HCT116 (cell line): ENCODE measurements at regions not wholly inside any gene's neighbourhood (a gene's known extent, or its start where the extent isn't known, plus 50 kb on each side); places are given as distances from the start of the nearest gene placed in this dataset.

Experiments
- ATAC-seq: fragments of 200-7000 bp; cut with Tn5 transposase; 2 replicates; pipeline ENCODE4 v1.9.1; 2020; ENCODE audit warnings: mild to moderate bottlenecking, moderate library complexity
- BruUV-seq: library from RNA; stranded (reverse); fragments of 400-500 nt; replicated peaks from 2 replicates; lab custom pipeline; 2021; lab: Mats Ljungman, UMichigan
- CTCF ChIA-PET: fragments of 300-600 bp; sonication (Branson Sonifier 250); formaldehyde crosslinking; loops from one replicate; lab custom pipeline; 2021; ENCODE audit warnings: antibody characterized with exemption; lab: Charles Lee
- POLR2A ChIA-PET: fragments of 300-600, 350-600 bp; sonication (Branson Sonifier 250); formaldehyde crosslinking; loops from one replicate; lab custom pipeline; 2021; ENCODE audit warnings: antibody characterized with exemption; lab: Charles Lee
- RAD21 ChIA-PET, 2 experiments: fragments of 300-600 bp; sonication (Branson Sonifier 250); formaldehyde crosslinking; loops; one replicate each; lab custom pipeline; 2023; ENCODE audit warnings: low total read pairs in 2 of 2; ENCODE audit not compliant: uncharacterized antibody in 2 of 2, unreplicated experiment in 2 of 2, low non-redundant PET in 1 of 2; lab: Charles Lee
- DNase-seq: peaks from one replicate; pipeline ENCODE4 v3.0.0-alpha.2; 2010; ENCODE audit warnings: low read depth, low spot score
- H2AFZ ChIP-seq: fragments of 200-600 bp; shearing (Covaris generic), sonication (generic); 2 replicates; pipeline ENCODE4 v1.6.1; 2017; ENCODE audit warnings: low read depth, mixed run types, mixed read lengths, antibody characterized with exemption, low read length; ENCODE audit not compliant: poor library complexity, severe bottlenecking
- H3K27ac ChIP-seq: 2 replicates; pipeline ENCODE4 v1.5.1; 2012; ENCODE audit warnings: low read depth, low read length
- H3K27me3 ChIP-seq: fragments of 200-600 bp; sonication (generic); 2 replicates; pipeline ENCODE4 v1.6.1; 2016; ENCODE audit warnings: mixed run types, low read length, mixed read lengths; ENCODE audit not compliant: insufficient read depth
- H3K36me3 ChIP-seq, 2 experiments: fragments of 200-500 bp in 1 of 2; fragments of 200-600 bp in 1 of 2; sonication (Bioruptor generic) in 1 of 2; sonication (generic) in 1 of 2; 2 replicates each; pipeline versions ENCODE4 v1.5.1 to v1.6.1; 2014 to 2016; ENCODE audit warnings: low read length in 2 of 2, inconsistent platforms in 1 of 2, mixed read lengths in 1 of 2, mixed run types in 1 of 2; ENCODE audit not compliant: insufficient read depth in 2 of 2, control insufficient read depth in 1 of 2
- H3K4me1 ChIP-seq, 2 experiments: fragments of 200-600 bp in 1 of 2; sonication (generic) in 1 of 2; 2 replicates each; pipeline versions ENCODE4 v1.5.1 to v1.6.1; 2012 to 2017; ENCODE audit warnings: low read length in 2 of 2, inconsistent platforms in 1 of 2, mild to moderate bottlenecking in 1 of 2, mixed read lengths in 1 of 2, mixed run types in 1 of 2, moderate library complexity in 1 of 2; ENCODE audit not compliant: insufficient read depth in 2 of 2, control insufficient read depth in 1 of 2
- H3K4me2 ChIP-seq: fragments of 200-600 bp; sonication (generic); 2 replicates; pipeline ENCODE4 v1.6.1; 2017; ENCODE audit warnings: mixed run types, low read length, mixed read lengths
- H3K4me3 ChIP-seq, 2 experiments: fragments of 200-600 bp in 1 of 2; sonication (generic) in 1 of 2; replicated peaks in 1 of 2; 2 replicates each; pipeline ENCODE4 v1.5.1; 2011 to 2016; ENCODE audit warnings: low read length in 2 of 2, control low read depth in 1 of 2, low read depth in 1 of 2, mild to moderate bottlenecking in 1 of 2, mixed read lengths in 1 of 2, mixed run types in 1 of 2
- H3K79me2 ChIP-seq: fragments of 200-600 bp; sonication (generic); 2 replicates; pipeline ENCODE4 v1.6.1; 2017; ENCODE audit warnings: mild to moderate bottlenecking, mixed run types, low read length, moderate library complexity, mixed read lengths; ENCODE audit not compliant: insufficient read depth
- H3K9ac ChIP-seq: fragments of 200-600 bp; sonication (generic); 2 replicates; pipeline ENCODE4 v1.6.1; 2016; ENCODE audit warnings: low read length, mixed read lengths
- H3K9me2 ChIP-seq: fragments of 200-600 bp; sonication (generic), shearing (Covaris generic); 2 replicates; pipeline ENCODE4 v1.6.1; 2017; ENCODE audit warnings: mixed run types, mild to moderate bottlenecking, moderate library complexity; ENCODE audit not compliant: insufficient read depth
- H3K9me3 ChIP-seq, 2 experiments: fragments of 200-500 bp in 1 of 2; fragments of 200-600 bp in 1 of 2; sonication (Bioruptor generic) in 1 of 2; sonication (generic) in 1 of 2; 2 replicates each; pipeline ENCODE4 v1.6.1; 2014 to 2017; ENCODE audit warnings: low read length in 2 of 2, mixed read lengths in 2 of 2, inconsistent platforms in 1 of 2, low read depth in 1 of 2, mild to moderate bottlenecking in 1 of 2, mixed run types in 1 of 2, moderate library complexity in 1 of 2; ENCODE audit not compliant: control insufficient read depth in 1 of 2, insufficient read depth in 1 of 2
- H4K20me1 ChIP-seq: fragments of 200-600 bp; sonication (generic), shearing (Covaris generic); 2 replicates; pipeline ENCODE4 v1.6.1; 2017; ENCODE audit warnings: mixed run types, mild to moderate bottlenecking, moderate library complexity; ENCODE audit not compliant: insufficient read depth
- CEBPB ChIP-seq: IDR thresholded peaks from 2 replicates; pipeline ENCODE4 v1.6.1; 2012; ENCODE audit warnings: low read depth
- EGR1 ChIP-seq: IDR thresholded peaks from 2 replicates; pipeline ENCODE4 v1.6.1; 2012; ENCODE audit warnings: low read depth
- EZH2 ChIP-seq: fragments of 200-600 bp; sonication (generic); IDR thresholded peaks from 2 replicates; pipeline ENCODE4 v1.6.1; 2017; ENCODE audit warnings: antibody characterized with exemption, mixed run types
- EZH2phosphoT487 ChIP-seq: fragments of 200-600 bp; IDR thresholded peaks from 2 replicates; pipeline ENCODE4 v1.6.1; 2018; ENCODE audit warnings: antibody characterized with exemption, borderline replicate concordance
- FOSL1 ChIP-seq: IDR thresholded peaks from 2 replicates; pipeline ENCODE4 v1.6.1; 2012; ENCODE audit warnings: low read depth
- RAD21 ChIP-seq: IDR thresholded peaks from 2 replicates; pipeline ENCODE4 v1.6.1; 2012; ENCODE audit warnings: low read depth, mild to moderate bottlenecking
- SRF ChIP-seq: IDR thresholded peaks from 2 replicates; pipeline ENCODE4 v1.6.1; 2012; ENCODE audit warnings: low read depth
- TCF7L2 ChIP-seq: IDR thresholded peaks from 2 replicates; pipeline ENCODE4 v1.7.0; 2011; ENCODE audit warnings: borderline replicate concordance, inconsistent platforms; ENCODE audit not compliant: insufficient read depth, insufficient read length; ENCODE audit errors: extremely low read depth
- ZNF274 ChIP-seq: fragments of 200-500 bp; sonication (Bioruptor generic); IDR thresholded peaks from 2 replicates; pipeline ENCODE4 v1.6.1; 2014; ENCODE audit warnings: mild to moderate bottlenecking, low read depth, low read length, inconsistent platforms
- intact Hi-C: fragments of 100-400 bp; cut with micrococcal nuclease; formaldehyde crosslinking; loops from 2 replicates; pipeline ENCODE4 v1.10.0; 2022
- TF ChIP-seq, protein P1 (sequence below): IDR thresholded peaks from 2 replicates; pipeline ENCODE4 v1.6.1; 2012
- TF ChIP-seq, protein P2 (sequence below): IDR thresholded peaks from 2 replicates; pipeline ENCODE4 v1.6.1; 2012
- TF ChIP-seq, protein P3 (sequence below): IDR thresholded peaks from 2 replicates; pipeline ENCODE4 v1.6.1; 2011; ENCODE audit warnings: mild to moderate bottlenecking, low read length, moderate library complexity; ENCODE audit not compliant: insufficient replicate concordance; ENCODE audit errors: extremely low read depth
- TF ChIP-seq, protein P4 (sequence below), 3 experiments: fragments of 200-600 bp in 1 of 3; sonication (generic) in 1 of 3; IDR thresholded peaks in 2 of 3; conservative IDR thresholded peaks in 1 of 3; 2 replicates each; pipeline ENCODE4 v1.5.1; 2012 to 2017; ENCODE audit warnings: low read depth in 2 of 3, low read length in 2 of 3, antibody characterized with exemption in 1 of 3, borderline replicate concordance in 1 of 3, control low read depth in 1 of 3, mild to moderate bottlenecking in 1 of 3, mixed read lengths in 1 of 3, mixed run types in 1 of 3, moderate library complexity in 1 of 3; ENCODE audit not compliant: insufficient read depth in 1 of 3

DNA sequence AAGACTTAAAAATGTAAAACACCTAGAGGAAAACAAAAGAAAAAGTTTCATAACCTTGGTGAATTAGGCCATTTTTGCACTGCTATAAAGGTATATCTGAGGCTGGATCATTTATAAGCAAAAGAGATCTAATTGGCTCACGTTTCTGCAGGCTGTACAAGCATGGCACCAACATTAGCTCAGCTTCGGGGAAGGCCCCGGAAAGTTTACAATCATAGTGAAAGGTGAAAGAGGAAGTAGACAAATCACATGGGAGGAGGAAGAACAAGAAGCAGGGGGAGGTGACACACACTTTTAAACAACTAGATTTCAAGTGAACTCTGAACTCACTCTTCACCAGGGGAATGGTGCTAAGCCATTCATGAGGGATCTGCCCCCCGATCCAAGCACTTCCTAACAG lies 1358.5 kb upstream of the PCDH9 start:
- TF ChIP-seq CEBPB (no peak), ZNF274 (no peak), EGR1 (no peak), TCF7L2 (no peak), FOSL1 (no peak), SRF (no peak), EZH2phosphoT487 (no peak), RAD21 (no peak), EZH2 (no peak)
- TF ChIP-seq, protein P1, sequence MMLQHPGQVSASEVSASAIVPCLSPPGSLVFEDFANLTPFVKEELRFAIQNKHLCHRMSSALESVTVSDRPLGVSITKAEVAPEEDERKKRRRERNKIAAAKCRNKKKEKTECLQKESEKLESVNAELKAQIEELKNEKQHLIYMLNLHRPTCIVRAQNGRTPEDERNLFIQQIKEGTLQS, result no peak
- TF ChIP-seq, protein P2, sequence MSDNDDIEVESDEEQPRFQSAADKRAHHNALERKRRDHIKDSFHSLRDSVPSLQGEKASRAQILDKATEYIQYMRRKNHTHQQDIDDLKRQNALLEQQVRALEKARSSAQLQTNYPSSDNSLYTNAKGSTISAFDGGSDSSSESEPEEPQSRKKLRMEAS, result no peak
- TF ChIP-seq, protein P3, sequence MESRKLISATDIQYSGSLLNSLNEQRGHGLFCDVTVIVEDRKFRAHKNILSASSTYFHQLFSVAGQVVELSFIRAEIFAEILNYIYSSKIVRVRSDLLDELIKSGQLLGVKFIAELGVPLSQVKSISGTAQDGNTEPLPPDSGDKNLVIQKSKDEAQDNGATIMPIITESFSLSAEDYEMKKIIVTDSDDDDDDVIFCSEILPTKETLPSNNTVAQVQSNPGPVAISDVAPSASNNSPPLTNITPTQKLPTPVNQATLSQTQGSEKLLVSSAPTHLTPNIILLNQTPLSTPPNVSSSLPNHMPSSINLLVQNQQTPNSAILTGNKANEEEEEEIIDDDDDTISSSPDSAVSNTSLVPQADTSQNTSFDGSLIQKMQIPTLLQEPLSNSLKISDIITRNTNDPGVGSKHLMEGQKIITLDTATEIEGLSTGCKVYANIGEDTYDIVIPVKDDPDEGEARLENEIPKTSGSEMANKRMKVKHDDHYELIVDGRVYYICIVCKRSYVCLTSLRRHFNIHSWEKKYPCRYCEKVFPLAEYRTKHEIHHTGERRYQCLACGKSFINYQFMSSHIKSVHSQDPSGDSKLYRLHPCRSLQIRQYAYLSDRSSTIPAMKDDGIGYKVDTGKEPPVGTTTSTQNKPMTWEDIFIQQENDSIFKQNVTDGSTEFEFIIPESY, result no peak
- TF ChIP-seq, protein P4, sequence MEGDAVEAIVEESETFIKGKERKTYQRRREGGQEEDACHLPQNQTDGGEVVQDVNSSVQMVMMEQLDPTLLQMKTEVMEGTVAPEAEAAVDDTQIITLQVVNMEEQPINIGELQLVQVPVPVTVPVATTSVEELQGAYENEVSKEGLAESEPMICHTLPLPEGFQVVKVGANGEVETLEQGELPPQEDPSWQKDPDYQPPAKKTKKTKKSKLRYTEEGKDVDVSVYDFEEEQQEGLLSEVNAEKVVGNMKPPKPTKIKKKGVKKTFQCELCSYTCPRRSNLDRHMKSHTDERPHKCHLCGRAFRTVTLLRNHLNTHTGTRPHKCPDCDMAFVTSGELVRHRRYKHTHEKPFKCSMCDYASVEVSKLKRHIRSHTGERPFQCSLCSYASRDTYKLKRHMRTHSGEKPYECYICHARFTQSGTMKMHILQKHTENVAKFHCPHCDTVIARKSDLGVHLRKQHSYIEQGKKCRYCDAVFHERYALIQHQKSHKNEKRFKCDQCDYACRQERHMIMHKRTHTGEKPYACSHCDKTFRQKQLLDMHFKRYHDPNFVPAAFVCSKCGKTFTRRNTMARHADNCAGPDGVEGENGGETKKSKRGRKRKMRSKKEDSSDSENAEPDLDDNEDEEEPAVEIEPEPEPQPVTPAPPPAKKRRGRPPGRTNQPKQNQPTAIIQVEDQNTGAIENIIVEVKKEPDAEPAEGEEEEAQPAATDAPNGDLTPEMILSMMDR (IDR thresholded peaks at IDR 0.05 in 2 of 3, conservative IDR thresholded peaks at IDR 0.05 in 1 of 3; ENCODE audit: borderline replicate concordance in 1 of 3, insufficient read depth in 1 of 3, low read depth in 2 of 3, low read length in 2 of 3), result no peak

More for the DNA sequence above, 1358.5 kb upstream of the PCDH9 start:
- no peaks in the 10 kb centered on the region for H4K20me1 ChIP-seq
- no peaks in the 10 kb centered on the region for H3K79me2 ChIP-seq
- H3K27ac ChIP-seq, result no peak overlapping the region
- BruUV-seq, result no TSS peak
- H3K9me3 ChIP-seq, result no peaks in the 10 kb centered on the region
- no peaks in the 10 kb centered on the region for H3K4me1 ChIP-seq
- ChIA-PET POLR2A (no interaction called here), RAD21 (no interaction called here), CTCF (no interaction called here)
- DNase-seq (no peak), ATAC-seq (no peak)
- H3K36me3 ChIP-seq, result no peaks in the 10 kb centered on the region
- H3K4me3 ChIP-seq, result no peak overlapping the region
- no peak overlapping the region for H2AFZ ChIP-seq
- intact Hi-C loops, result loop anchor here (1.0 kb wide), 1 partner anchor 40 kb away; no protein-coding TSS in a partner anchor
- no peaks in the 10 kb centered on the region for H3K27me3 ChIP-seq
- H3K9ac ChIP-seq, result no peak overlapping the region
- no peaks in the 10 kb centered on the region for H3K9me2 ChIP-seq
- no peak overlapping the region for H3K4me2 ChIP-seq
